NCI-H146 treated with DMSO at 0.1 percent for 48 hours (cell line): ENCODE measurements at regions not wholly inside any gene's neighbourhood (a gene's known extent, or its start where the extent isn't known, plus 50 kb on each side); places are given as distances from the start of the nearest gene placed in this dataset.

Experiments used
- DNase-seq: peaks from one replicate; lab custom pipeline; 2025; ENCODE audit not compliant: unreplicated experiment; lab: John Stamatoyannopoulos, UW

DNA sequence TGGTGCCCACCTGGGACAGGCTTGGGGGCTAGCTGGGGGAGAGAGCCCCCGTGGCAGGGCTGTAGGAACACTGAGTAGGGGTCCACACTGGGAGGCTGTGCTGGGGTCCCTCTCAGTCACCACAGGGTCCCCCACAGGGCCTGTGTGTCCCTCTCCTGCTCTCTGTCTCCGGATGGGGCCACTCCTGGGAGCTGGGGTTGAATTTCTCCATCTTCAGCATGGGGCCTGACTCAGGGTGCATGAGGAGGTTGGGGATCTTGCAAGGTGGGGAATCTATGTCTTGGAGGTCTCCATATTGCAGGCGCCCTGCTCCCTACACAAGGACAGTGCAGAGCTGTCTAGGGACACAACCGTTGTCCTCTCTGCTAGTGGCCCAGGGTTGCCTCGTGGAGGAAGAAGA, 78.7 kb upstream of the HDAC4 start:
- no peak for DNase-seq

DNA sequence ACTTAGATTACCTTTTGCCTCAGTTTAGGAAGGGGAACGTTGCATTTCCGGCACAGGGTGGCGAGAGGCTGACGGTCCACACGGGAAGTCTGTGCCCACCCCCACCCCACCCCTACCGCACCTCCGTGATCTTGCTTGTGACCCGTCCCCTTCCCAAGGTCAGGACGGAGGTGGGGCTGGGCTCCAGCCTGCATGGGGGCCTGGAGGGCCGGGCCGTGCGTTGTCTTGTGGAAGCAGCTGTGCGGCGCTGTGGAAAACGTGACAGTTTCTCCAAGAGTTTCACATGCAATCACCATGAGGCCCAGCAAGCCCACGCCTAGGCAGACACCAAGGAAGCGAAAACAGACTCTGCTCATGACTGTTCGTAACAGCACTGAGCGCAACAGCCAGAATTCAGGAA, 76.8 kb upstream of the HDAC4 start:
- DNase-seq, result no peak

DNA sequence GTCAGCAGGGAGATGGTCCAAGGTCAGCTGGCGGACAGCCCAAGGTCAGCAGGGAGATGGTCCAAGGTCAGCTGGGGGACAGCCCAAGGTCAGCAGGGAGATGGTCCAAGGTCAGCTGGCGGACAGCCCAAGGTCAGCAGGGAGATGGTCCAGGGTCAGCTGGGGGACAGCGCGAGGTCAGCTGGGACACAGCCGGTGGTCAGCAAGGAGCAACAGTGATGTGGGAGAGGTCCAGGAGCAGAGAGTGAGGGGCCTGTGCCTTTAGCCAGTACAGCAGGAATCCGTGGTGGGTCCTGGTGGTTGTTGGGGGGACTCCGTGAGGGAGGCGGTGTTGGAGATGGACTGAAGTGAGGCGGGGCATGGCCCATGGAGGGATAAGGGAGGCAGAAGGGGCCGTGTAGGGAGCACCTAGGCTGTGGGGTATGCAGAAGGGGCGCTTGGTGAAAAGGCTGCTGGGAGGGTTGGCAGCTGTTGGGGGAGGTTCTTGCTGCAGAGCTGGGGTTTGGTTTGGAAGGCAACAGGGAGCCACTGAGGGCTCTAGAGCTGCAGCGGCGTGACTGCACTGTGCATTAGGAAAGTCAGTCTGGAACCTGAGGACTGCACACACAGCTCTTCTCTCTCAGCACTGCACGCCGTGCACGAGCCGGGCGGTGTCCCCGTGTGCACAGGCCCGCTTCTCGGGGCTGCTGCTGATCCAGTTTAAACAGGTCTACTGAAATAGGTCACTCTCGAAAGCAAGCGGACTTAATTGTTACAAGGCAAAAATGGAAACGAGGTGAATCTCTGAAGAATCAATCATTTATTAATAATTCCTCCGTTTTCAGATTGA, 76.2 kb upstream of the HDAC4 start:
- DNase-seq, result no peak

DNA sequence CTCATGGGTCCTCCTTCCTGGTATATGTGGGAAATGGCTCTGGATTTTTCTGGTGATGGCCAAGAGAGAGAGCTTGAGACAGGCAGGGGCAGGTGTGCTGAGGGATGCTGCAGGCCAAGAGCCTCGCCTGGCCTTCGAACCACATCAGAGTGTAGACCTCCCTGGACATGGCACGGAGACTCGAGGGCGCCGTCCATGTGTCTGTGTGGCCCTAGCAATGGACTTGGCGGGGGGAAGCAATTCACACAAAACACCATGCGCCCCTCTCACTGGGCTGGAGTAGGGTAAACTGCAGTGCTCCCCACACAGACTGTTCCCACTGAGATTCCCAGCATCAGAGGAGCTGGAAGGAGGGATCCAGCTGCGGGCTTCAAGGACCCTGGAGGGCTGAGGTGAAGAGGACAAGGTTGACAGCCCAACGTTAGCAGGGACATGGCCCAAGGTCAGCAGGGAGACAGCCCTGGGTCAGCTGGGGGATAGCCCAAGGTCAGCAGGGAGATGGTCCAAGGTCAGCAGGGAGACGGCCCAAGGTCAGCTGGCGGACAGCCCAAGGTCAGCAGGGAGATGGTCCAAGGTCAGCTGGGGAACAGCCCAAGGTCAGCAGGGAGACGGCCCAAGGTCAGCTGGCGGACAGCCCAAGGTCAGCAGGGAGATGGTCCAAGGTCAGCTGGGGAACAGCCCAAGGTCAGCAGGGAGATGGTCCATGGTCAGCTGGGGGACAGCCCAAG, 75.4 kb upstream of the HDAC4 start:
- DNase-seq, result no peak

DNA sequence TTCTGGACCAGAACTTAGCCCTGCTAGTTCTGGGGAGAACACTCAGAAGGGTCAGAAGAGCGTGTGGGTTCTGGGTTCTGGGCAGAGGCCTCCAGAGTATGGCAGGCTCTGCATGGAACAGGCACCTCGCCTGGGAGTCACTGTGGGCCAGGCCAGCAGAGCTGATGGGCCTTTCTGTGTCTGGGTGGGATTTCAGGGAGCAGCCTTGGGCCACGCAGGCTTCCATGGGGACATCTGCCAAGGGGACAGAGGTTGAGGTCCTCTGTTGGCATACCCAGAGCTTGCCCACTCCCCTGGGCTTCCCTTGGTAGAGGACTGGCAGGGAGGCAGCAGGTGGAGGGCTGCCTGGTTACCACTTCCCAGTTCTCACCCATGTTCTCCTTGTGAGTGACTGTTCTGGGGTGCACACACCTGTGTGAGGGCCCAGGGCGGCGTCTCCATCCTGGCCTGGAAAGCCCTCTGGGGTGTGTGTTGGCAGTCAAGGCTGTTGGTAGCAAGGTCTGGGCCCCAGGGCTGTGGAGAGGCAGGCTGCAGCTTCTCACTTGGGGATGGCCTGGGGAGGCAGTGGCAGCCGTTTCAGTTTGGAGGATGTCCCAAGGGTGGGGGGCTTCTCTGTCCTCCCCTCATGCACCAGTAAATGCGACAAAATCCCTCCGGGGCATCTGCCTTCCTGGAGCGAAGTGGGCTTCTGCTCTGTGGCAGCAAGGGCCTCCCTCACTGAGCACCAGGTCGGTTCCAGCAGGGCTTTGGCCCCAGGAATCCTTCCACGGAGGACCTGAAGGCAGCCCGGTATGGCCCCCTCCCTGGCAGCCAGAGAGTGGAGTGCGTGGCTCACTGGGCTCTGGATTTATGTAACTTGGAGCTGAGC, 74.6 kb upstream of the HDAC4 start:
- no peak for DNase-seq

DNA sequence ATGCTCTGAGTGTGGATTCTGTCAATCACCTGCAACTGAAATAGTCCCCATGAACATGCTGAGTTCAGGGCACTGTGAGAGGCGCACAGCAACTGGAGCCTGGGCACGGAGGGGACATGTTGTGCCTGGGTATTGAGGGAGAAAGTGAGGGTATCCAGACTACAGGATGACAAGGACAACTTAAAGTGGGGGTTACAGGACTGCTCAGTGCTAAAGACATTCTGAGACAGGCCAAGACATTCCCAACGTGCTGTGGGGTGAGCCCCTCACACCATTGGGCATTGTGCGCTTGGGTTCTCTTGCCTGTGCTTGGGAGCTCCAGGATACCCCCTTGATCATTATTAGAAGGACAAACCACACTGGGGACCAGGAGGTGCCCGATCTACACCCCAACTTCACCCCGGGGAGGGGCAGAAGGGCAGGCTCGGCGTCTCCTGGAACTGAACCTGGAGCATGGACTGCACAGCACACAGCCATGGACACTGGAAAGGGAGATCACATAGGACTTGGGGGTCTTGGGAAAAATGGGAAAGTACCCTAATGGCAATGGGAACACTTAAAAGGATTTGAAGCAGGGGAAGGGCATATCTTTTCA, 72.5 kb upstream of the HDAC4 start:
- no peak for DNase-seq

DNA sequence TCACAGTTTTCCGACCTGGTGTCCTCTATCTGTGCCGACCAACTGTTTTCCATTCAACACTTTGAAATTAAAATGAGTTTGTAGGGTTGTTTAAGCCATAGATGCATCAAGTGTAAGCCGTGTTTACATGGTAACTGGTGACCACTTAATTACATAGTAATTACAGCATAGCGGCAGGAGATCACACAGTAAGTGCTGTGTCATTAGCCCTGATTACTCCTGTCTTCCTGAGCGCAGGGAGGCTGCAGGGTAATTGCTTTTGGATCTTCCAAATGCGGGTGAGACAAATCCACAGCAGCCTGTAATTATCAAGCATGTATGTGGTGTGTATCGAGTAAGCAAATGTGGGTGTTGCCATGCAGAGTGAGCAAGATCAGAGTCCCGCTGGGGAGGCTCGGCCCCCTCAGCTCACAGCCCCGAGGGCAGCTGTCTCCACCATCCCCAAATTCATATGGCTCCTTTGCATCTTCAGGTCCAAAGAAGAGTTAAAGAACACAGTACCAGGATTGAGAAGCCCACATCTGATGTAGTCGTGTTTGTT, 71.5 kb upstream of the HDAC4 start:
- DNase-seq, result peak; percentile 82

DNA sequence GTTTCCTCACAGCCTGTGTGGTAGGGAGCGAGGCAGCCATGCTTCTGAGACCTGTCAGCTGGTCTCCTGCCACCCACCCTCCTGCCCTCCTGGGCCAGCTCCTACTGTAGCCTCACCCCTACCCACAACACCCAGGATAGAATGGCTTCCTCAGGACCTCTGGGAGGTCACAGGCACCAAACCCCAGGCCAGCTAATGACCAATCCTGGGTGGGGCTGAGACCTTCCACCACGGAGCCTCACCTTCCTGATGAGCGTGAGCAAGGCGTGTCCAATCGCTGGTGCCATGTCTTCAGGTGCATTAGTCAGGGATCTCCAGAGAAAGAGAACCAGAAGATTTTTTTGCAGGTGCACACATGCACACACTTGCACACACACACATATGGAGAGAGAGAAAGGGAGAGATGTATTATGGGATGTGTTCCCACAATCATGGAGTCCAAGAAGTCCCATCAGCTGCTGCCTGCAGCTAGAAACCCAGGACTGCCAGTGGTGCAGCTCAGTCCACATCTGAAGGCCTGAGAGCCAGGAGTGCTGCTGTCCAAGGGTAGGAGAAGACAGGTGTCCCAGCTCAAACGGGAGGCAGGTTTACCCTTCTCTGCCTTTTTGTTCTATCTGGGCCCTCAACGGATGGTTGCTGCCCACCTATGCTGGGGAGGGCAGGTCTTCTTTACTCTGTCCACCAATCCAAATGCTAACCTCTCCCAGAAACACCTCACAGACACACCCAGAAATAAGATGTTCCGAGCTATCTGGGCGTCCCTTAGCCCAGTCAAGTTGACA, 70.4 kb upstream of the HDAC4 start:
- no peak for DNase-seq

DNA sequence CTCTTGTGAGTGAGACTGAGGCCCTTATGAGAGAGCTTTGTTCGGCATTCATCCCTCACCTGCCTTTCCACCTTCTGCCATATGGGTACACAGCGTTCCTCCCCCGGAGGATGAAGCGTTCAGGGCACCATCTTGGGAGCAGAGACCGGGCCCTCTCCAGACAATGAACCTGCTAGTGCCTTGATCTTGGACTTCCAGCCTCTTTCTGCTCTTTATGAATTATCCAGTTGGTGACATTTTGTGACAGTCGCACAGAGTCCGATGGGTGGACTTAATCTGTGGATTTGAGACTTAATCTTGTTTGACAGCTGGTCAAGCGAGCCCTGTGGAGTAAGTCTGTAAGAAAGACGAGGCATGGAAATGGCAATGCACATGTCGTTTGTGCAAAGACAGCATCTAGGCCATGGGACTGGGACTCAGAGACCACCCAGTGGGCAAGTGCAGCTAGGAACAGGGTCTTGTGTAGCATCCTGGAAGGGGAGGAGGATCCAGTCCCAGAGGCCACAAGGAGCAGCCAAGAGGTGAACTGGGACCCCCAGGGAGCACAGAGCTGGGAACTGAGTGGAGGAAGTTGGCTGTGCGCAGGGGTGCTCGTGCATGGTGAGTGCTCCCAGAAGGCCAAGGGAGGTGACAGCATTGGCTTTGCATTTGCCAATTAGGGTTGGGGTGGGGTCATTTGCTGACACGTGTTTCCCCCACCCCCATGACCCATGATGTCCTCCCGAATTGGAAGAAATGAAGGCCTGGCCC, 69.5 kb upstream of the HDAC4 start:
- no peak for DNase-seq

DNA sequence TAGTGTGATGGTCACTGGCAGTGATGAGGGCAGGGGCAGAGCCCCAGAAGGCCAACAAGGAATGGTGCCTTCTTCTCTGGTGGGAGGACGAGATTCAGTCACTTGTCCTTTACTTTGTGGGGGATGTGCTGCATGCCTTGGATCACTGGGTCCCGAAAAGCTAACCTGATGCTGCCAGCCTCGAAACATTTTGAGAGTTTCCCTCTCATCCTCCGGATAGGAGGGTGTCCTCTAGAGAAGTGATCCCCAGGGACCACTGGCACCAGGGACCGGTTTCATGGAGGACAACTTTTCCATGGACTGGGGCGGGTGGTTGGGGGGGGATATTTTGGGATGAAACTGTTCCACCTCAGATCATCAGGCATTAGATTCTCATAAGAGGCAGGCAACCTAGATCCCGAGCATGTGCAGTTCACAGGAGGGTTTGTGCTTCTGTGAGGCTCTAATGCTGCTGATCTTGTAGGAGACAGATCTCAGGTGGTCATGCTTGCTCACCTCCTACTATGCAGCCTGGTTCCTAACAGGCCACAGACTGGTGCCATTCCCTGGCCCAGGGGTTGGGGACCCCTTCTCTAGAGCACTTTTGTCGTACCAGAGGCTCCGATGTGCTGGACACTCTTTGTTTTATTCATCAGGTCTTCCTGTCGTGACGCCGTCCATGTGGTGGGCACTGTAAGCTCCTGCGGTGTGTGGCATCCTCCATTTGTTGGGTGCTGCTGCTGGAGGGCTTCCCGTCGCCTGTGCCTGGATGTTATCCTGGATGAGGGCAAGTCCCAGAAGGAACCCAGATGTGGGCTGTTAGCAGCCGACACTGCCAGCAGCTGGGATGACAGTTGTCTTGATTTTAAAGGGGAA, 68.5 kb upstream of the HDAC4 start:
- DNase-seq, result no peak

DNA sequence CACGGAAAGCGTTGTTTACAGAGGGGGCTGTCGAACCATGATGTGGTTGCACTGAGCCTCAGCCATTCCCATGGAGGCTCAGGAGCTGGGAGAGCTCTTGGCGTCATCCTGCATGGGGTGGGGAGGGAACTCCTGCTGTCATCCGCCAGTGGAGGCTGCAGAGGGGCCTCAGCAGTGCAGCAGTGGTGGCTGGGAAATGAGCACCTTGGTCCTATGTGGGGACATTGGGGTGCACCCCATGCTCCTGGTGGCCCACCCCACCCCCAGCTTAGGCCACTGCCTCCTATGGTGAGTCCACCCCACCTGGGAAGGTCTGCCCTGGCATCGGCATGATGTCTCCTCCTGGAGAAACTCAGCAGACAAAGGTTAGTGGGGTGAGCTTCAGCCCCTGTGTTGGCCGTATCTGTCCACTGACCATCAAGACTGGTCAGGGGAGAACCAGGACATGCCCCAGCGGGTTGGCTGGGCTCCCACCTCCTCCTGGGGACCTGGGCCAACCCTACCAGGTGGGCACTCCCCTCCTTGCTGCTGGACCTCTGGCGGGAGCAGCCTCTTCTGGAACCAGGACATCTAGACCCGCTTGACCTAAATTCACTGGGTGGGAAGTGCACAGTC, 67.8 kb upstream of the HDAC4 start:
- no peak for DNase-seq

DNA sequence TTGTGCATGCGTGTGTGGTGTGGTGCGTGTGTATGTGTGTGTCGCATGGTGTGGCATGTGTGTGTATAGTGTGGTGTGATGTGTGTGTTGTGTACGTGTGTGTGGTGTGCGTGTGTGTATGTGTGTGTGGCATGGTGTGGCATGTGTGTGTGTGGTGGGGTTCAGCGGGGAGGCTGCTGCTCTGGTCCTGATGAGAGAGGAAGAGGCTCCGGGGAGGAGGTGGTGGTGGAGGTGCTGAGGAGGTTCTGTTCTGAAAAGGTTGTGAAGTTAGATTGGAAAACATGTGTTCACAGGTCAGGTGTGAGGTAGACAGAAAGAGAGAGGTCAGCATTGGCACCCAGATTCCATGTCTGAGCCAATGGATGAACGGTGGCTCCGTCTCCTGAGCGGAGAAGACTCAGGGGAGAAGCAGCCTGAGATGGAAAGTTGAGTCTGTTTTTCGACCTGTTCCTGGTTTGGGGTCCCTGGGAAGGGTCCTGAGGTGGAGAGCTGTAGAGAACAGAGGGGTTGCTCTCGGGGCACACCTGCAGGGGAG, 67.2 kb upstream of the HDAC4 start:
- DNase-seq, result no peak

DNA sequence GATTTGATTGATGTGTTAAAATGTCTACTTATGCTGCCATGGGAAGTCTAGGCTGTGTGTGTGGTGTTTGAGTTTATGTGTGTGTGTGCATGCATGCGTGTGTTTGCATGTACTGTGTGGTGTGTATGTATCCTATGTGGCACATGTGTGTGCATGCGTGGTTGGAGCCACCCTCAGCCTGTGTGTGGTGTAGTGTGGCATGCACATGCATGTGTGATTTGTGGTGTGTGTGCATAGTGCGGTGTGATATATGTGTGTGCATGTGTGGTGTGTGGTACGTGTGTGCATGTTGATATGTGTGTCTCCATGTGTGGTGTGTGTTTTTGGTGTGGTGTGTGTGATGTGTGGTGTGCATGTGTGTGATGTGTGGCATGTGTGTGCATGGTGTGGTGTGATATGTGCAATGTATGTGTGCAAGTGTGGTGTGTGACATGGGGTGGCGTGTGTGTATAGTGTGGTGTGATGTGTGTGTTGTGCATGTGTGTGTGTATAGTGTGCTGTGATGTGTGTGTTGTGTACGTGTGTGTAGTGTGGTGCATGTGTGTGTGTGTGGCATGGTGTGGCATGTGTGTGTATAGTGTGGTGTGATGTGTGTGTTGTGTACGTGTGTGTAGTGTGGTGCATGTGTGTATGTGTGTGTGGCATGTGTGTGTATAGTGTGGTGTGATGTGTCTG, 66.6 kb upstream of the HDAC4 start:
- DNase-seq, result no peak

DNA sequence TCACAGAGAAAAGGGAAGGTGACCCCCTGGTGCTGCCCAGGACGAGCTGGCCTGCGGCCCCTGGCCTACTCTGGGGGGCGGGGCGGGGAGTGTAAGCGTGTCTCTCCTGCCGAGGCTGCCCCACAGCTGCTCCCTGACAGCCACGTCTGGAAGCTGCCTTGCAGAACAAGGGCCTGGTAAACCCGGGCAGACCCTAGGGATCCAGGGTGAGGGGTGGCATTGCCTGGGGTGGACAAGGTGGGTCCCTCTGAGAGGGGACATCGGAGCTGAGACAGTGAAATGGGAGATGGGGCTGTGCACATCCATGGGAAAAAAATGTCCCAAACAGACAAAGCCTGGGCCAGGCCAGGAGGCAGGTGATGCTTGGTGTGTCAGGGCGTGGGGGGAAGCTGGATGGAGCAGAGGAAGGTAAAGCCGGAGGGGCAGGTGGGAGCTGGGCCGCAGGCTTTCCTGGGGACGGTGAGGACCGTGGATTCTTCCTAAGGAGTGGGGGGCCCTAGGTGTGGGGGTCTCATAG, 66.0 kb upstream of the HDAC4 start:
- no peak for DNase-seq

DNA sequence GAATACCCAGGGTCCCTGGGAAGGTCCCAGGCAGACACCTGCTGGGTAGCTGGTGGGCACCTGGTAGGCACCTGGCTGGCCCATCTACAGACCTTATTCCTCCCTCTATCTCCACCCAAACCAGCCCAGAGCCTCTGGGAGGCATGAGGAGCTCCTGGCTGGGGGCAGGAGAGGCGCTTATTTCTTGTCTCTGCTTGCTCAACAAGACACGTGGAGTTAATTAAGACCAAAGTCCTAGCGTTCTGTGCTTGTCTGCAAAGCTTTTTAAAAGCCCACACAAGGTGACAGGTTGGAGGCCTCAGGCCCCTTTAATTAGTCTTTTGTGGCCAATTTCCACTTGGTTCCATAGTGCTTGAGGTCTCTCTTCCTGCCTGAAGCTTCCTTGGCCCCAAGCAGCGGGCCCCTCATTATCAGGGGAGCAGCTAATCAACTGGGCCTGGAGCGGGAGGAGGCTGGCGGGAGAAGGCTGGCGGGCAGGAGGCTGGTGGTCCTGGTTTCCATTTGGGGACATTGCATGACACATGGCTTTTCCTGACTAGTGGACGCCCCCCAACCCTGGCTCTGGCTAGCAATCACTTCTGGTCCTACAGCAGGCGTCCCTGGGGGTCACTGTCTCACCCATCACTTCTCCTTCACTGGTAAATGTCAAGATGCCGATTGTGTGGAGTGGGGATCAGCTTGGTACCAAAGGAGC, 65.4 kb upstream of the HDAC4 start:
- no peak for DNase-seq
